WERI-Rb-1 (cell line): ENCODE measurements at regions not wholly inside any gene's neighbourhood (a gene's known extent, or its start where the extent isn't known, plus 50 kb on each side); places are given as distances from the start of the nearest gene placed in this dataset.
"Not testable (repeated sequence)": the region's sequence is repeated elsewhere in the genome, so short reads cannot be mapped to it uniquely, and the experiment has no call there.

Experiments
- DNase-seq: peaks from one replicate; pipeline ENCODE4 v3.0.0-alpha.2; 2020
- H3K27ac ChIP-seq: fragments of 250-450 bp; sonication (Bioruptor Pico); 2 replicates; pipeline ENCODE4 v1.5.1; 2020; ENCODE audit warnings: mild to moderate bottlenecking, moderate library complexity
- H3K27me3 ChIP-seq: fragments of 250-450 bp; sonication (Bioruptor Pico); 2 replicates; pipeline ENCODE4 v1.5.1; 2021; ENCODE audit warnings: mild to moderate bottlenecking, low read depth, moderate library complexity; ENCODE audit not compliant: insufficient read depth, severe bottlenecking
- H3K36me3 ChIP-seq: fragments of 250-450 bp; sonication (Bioruptor Pico); 2 replicates; pipeline ENCODE4 v1.5.1; 2020; ENCODE audit warnings: mild to moderate bottlenecking, moderate library complexity
- H3K4me3 ChIP-seq: 2 replicates; pipeline ENCODE4 v1.5.1; 2011; ENCODE audit warnings: low read depth, mild to moderate bottlenecking, control low read depth, low read length
- H3K9me3 ChIP-seq: fragments of 250-450 bp; sonication (Bioruptor Pico); 2 replicates; pipeline ENCODE4 v1.5.1; 2021; ENCODE audit warnings: mild to moderate bottlenecking, moderate library complexity; ENCODE audit not compliant: severe bottlenecking
- CTCF ChIP-seq: IDR thresholded peaks from 2 replicates; pipeline ENCODE4 v1.5.1; 2011; ENCODE audit warnings: low read depth, mild to moderate bottlenecking, control low read depth, inconsistent platforms, low read length

- Histone ChIP-seq H3K27ac (no peak overlapping the region), H3K36me3 (no peaks in the 10 kb centered on the region), H3K4me3 (no peak overlapping the region), H3K27me3 (peaks cover 32% of the 10 kb centered on the region), H3K9me3 (peaks cover 6% of the 10 kb centered on the region)
- DNase-seq: no peak
- no peak for TF ChIP-seq CTCF
These were observed 122.8 kb upstream of the FAT1 start for GRCh38 chr4:186846426-186846825.

- not testable (repeated sequence) for DNase-seq, H3K9me3 ChIP-seq, H3K27ac ChIP-seq, H3K36me3 ChIP-seq, H3K4me3 ChIP-seq
- peaks cover 39% of the 10 kb centered on the region for H3K27me3 ChIP-seq
These were observed 123.9 kb upstream of the FAT1 start for GRCh38 chr4:186847429-186848131.

DNA sequence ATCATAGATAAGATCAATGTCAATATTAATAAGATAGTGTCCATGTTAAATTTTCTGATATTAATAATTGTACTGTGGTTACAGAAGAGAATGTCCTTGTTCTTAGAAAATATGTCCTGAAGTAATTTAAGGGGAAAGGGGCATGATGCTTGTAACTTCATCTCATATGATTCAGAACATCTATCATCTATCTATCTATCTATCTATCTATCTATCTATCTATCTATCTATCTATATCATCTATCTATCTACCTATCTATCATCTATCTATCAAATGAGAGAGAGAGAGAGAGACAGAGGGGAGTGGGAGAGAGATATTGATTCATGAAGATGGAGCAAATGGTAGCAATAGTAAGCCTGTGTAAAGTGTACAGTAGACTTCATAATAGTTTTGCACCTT lies 124.8 kb upstream of the FAT1 start:
- Histone ChIP-seq H3K4me3 (no peak overlapping the region), H3K36me3 (no peaks in the 10 kb centered on the region), H3K9me3 (peaks cover 4% of the 10 kb centered on the region), H3K27me3 (peaks cover 37% of the 10 kb centered on the region), H3K27ac (no peak overlapping the region)
- TF ChIP-seq CTCF: no peak
- DNase-seq: no peak

DNA sequence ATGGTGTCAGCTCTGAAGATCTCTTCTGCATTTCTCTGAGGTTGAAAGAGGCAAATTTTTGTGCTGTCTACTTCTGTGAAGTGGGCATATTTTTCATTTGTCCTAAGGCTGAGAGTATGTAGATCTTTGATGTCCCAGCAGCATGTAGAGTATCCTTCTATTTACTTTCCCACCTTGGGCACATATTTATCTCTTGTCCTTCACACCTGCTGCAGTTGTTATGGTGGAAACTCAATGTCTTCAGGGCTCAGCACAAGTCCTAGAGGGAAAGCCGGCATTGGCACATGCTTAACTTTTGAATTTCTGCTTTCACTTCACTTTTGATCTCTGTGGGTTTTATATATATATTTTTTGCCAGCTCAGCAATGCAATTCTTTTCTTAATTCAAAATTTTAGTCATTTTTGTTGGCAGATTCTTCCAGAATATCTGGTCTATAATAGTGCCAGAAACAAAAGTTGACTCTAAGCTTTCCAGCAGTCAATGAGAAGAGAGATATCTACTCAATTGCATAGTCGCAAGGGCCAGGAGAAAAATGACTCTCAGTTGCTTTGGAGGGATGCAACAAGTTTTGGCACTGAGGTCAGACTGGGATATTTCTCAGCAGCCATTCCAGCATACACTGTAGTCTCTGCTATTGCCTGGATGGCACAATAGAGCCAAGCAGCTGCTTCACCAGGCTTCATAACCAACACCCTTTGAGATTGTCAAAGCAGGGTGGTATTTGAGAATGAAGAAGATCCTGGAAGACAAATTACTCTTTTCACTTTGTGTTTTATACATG lies 127.8 kb upstream of the FAT1 start:
- TF ChIP-seq CTCF: no peak
- Histone ChIP-seq H3K36me3 (no peaks in the 10 kb centered on the region), H3K27ac (no peak overlapping the region), H3K9me3 (peaks cover 4% of the 10 kb centered on the region), H3K27me3 (peaks cover 25% of the 10 kb centered on the region), H3K4me3 (no peak overlapping the region)
- no peak for DNase-seq

DNA sequence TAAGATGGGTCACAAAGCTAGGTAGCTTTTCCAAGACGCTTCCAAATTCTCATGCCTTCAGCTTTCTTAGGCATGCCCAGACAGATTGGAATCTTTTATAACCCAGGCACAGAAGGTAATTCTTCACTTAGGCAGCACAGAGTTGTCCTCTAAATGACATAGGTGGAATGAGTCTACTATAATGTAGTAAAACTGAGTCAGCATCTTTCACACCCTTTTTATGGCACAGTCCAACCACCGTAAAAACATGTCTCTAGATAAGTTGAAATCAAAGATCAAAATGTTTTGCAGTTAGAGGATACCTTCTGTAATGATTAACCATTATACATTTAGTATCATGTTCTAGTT lies 128.4 kb upstream of the FAT1 start:
- TF ChIP-seq CTCF: no peak
- Histone ChIP-seq H3K36me3 (no peaks in the 10 kb centered on the region), H3K4me3 (no peak overlapping the region), H3K27ac (no peak overlapping the region), H3K27me3 (peaks cover 26% of the 10 kb centered on the region), H3K9me3 (peaks cover 4% of the 10 kb centered on the region)
- DNase-seq: no peak

DNA sequence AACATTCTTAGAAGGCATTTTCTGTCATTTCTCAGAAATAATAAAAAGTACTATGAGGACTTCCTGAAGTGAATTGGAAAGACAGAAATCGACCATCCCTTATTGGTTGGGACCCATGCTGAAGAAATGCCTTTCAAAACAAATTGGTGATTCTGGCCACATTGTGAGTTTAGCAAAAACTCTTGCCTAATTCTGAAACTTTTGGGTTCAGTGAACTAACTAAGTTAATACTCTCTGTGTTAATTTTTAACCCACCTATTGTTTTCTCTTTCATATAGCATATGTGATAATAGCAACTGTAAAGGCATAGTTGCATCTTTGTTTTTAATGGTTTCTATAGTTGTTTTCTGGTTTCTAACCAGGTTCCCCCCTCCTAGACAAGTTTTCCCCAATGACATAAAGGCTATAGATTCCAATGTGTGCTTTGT lies 129.3 kb upstream of the FAT1 start:
- TF ChIP-seq CTCF: no peak
- Histone ChIP-seq H3K27ac (no peak overlapping the region), H3K9me3 (peaks cover 4% of the 10 kb centered on the region), H3K4me3 (no peak overlapping the region), H3K36me3 (no peaks in the 10 kb centered on the region), H3K27me3 (peaks cover 26% of the 10 kb centered on the region)
- DNase-seq: no peak
